Suppressor macrophage treated with lipopolysaccharide for 4 hours (primary cell): ENCODE measurements at regions not wholly inside any gene's neighbourhood (a gene's known extent, or its start where the extent isn't known, plus 50 kb on each side); places are given as distances from the start of the nearest gene placed in this dataset.

Experiments used
- DNase-seq: peaks from one replicate; pipeline ENCODE4 v3.0.0-alpha.2; 2020

DNA sequence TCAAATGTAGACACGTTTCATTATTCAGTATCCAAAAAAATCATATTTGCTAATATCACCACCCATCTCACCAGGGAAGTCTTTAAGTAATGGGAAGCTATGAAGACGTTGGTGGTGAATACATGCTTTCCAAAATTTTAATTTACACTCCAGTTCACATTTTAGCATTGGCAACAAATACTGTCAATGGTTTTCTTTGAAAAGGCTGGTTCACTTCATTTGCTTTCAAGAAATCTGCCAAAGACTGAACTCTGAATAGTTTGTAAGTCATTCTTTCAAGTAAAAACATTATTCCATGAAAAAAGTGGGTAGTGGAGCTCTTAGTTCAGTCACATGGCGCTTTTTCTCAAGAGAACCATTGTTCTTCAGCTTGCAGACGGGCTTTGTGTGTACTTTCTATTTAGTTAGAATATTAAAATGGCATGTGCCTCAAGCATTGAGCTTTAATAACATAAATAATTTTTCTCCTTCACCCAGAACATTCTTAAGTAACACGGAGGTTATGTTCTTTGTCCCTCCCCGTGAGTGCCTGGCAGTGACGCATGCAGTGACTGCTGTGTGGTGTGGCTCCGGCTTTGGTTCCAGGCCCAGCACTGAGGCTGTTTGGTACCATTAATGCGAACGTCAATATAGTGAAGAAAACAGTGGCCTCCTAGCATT is 300.0 kb upstream of the HDAC4 start:
- no peak for DNase-seq

DNA sequence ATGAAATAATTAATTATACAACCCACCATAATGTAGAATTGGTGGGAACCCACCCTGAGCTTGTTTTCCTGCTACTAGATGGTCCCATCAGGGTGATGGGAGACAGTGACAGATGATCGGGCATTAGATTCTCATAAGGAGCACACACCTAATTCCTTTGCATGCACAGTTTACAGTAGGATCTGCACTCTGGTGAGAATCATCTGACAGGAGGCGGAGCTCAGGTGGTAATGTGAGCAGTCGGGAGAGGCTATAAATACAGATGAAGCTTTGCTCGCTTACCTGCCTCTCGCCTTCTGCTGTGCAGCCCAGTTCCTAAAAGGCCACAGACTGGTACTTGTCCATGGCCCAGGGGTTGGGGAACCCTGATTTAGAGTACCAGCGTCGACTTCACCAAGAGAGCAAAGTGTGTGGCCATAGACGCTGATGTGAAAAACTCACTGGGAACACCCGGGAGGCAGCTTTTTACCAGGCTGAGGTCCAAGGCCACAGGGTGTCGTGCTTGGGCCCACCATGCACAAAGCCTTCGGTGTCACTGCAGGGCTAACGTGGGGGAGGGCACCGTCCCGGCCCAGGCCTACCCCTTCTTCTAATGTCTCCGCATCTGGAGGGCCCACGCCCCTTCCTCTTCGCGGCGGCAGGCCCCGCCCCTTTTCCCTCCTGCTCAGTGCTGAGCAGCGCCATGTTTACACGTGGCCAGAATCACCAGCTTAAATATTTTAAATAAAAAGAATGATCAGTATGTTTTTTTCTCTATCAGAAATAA is 296.8 kb upstream of the HDAC4 start:
- no peak for DNase-seq

DNA sequence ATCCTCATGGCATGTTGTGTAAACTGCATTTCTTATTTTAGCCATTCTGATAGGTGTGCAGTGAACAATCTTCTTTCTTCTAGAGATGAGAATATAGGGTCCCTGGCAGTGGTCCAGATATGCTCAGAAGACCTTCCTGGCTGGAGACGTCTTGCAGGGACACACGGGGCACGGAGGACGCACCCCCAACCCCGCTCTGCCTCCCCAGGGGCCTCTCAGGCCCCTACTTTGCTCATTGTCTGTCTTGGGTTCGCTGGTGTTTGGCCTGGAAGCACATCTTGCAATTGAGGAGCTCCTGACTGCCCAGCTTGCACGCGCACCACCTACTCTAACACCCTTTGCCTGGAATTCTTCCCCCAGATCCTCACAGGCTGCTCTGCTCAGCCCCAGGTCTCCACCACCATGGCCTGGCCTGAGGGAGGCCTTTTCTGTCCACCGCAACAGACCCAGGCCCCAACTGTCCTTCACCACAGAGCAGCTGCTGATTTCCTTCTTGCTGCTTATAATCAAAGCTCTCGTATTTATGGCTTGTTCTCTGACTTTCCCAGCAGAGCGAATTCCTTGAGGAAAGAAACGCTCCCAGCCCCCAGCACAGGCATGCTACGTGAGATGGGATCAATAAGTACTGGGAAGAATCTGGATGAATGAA is 295.9 kb upstream of the HDAC4 start:
- DNase-seq: no peak

DNA sequence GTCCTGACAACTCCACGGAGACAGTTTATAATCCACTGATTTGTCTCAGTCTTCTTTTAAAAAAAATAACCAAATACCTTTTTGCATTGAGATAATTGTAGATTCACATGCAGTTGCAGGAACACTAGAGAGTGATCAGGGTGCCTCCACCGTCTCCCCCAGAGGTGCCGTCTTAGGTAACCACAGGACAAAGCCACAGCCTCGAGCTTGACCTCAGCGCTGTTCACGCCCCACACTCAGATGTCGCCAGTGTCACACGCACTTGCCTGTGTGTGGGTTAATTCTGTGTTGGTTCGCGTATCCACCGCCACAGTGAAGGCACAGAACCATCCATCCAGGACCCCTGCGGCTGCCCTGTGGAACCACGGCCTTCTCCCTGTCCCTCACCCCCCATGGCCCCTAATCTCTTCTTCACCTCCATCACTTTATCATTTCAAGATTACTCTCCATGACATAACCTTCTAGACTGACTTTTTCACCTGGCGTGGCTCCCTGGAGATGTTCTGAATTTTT is 295.0 kb upstream of the HDAC4 start:
- no peak for DNase-seq

DNA sequence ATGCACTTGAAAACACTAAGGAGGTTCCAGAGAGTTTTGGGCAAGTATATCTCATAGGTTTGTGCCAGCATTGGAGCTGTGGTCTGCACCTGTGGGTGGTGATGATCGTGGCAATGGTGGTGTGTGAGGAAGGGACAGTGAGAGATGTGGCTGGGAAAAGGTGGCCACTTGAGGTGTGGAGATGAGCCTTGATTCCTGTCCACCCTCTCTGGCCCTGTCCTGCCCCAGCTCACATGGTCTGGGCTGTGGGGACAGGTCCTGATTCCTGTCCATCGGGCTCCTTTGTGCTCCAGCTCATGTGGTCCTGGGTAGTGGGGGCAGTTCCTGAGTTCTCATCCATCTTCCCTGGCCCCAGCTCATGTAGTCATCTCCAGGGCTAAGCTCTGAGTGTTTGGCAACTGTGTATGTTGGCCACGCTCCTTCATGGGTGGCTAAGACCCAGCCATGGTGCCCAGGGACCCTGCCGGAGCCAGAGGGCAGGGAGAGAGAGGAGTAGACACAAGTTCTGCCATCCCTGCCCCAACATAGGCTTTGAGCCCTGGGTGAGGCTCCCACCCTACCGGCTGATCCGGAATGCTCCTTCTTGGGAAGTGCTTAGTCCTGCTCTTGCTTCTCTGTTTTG is 294.4 kb upstream of the HDAC4 start:
- no peak for DNase-seq

DNA sequence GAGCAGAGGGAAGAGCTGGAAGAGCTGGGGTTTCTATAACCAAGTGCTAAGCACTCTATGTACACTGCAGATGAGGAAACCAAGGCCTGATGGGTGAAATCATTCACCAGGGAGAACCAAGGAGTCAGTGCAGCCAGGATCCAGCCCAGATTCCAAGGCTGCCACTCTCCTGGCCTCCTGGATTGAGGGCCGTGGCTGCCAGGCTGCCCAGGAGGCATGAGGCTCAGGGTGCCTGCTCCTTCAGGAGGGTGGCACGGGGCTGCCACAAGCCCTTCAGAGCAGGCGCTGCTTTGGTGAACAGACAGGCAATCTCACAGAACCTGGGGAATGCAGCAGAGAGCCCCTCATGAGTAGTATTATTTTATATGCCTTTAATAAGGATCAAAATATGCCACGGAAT is 293.7 kb upstream of the HDAC4 start:
- DNase-seq: no peak

DNA sequence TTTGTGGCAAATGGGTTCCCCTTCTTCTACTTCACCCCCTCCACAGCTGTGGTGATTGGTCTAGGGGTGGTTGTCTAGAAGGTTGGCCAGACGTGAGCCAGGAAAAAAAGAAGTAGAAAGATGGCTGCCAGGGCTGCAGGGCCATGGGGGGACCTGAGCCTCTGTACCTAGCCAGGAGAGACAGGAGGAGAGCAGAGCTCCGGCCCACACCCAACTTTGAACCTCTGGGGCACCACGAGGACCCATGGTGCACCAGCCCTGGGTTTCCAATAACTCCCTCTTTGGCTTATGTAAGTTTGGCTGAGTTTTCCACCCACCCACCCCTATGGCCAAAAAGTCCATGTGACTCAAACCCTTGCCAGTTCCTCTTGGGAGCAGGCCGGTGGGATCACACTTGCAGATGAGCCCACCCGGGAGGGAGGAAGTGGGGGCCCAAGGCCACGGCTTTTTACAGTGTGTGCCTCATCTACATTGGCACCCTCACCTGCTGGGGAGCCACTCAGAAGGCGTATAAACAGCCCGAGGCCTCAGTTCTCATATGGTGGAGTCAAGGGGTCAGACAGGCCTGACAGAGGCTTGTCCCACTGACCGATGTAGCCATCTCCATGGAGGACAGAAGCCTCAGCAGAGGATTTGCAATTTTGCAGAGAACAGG is 293.1 kb upstream of the HDAC4 start:
- DNase-seq: no peak

DNA sequence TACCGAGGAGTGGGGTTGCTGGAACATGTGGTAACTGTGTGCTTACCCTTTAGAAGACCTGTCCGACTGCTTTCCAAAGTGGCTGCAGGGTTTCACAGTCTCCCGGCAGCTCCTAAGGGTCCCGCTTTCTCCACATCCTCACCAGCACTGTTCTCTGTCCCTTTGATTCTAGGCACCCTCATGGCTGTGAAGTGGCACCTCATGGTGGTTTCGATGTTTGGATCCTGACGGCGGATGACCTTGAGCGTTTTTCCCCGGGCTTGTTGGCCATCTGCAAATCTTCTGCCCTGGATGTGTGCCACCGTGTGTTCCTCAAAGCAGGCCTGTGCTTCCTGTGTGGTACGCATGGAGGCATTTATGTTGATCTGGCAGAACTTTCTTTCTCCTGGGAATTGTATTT is 292.5 kb upstream of the HDAC4 start:
- DNase-seq: no peak

DNA sequence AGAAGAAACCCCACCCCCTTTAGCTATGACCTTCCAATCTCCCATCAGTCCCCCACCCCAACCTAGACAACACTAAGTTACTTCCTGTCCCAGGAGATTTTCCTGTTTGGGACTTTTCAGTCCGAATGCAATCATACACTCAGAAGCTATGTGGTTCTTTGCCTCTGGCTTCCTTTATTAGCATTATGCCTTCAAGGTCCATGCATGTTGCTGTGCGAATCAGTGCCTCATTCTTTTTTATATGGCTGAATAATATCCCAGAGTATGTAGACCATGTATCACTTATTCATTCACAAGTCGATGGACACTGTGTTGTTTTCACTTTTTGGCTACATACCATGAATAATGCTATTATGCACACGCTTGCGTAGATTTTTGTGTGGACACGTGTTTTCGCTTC is 292.1 kb upstream of the HDAC4 start:
- DNase-seq: no peak

DNA sequence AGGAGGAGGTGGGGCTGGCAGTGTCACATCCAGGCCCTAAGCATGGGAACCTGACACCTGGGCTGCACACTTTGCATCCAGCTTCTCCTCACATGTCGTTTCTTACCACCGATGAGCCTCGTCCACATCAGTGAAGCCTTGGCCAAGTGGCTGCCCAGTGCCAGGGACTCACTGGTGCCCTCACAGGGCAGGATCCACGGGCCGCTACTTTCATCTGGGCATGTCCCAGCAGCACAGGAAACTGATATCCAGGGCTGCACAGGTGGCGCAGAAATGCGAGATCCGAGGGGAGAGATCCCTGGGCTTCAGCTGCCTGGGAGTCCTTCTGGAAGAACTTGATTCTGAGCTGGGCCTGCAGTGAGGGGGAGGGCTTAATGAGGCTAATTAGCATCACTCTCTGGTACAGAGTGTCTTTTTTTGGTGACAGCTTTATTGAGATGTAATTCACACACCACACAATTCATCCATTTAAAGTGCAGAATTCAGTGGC is 291.6 kb upstream of the HDAC4 start:
- no peak for DNase-seq

DNA sequence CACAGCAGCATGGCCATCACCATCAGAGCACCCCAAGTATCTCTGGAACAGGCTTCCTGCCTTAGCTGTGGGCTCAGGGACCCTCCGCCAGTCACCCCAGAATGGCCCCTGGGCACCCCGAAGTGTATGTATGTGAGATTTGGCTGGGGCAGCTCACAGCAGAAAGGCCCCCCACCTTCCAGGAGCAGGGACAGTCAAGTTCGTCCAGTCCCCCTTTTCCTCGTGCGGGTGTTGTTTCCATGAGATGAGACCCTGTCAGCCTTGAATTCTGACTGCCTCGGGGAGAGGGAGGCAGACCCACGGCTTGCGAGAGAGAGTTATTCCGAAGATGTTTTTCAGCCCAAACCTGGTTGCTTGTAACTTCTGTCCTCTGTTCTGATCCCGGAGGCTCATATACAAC is 290.9 kb upstream of the HDAC4 start:
- no peak for DNase-seq

DNA sequence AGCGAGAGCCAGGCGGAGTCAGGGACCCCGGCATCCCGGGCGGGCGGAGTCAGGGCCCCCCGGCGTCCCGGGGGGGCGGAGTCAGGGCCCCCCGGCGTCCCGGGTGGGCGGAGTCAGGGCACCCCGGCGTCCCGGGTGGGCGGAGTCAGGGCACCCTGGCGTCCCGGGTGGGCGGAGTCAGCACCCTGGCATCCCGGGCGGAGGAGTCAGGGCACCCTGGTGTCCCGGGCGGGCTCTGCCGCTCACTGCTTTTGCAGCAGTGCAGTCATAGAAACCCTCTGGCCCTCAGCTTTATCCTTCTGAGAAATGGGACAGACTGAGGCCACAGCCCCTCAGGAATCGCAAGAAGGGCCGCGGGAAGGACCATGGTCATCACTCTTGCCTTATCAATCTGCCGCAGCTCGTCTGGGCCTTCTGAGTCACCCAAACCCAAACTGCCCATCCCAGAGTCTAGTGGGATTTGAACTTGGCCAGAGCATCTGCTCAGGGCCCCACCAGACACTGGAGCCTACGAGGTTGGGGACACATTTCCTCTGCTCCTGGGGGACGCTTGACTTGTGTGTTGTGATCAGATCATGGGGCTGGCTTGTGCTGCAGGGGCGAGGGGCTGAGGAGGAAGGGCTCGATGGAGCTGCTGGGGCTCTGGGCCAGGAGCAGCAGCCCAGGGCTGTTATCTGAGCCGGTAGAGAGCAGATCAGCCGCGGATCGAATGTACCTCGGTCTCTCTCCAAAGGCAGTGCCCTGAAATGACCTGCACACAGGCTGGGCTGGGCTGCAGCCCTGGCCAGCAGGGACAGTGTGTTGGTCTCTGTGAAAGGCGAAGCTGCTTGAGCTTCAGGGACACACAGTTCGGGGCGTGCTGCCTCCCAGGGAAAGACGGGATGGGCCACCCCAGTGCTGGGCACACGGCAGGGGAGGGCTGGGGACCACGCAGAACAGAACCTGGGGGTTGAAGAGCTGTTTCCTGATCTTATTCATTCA is 290.1 kb upstream of the HDAC4 start:
- no peak for DNase-seq

DNA sequence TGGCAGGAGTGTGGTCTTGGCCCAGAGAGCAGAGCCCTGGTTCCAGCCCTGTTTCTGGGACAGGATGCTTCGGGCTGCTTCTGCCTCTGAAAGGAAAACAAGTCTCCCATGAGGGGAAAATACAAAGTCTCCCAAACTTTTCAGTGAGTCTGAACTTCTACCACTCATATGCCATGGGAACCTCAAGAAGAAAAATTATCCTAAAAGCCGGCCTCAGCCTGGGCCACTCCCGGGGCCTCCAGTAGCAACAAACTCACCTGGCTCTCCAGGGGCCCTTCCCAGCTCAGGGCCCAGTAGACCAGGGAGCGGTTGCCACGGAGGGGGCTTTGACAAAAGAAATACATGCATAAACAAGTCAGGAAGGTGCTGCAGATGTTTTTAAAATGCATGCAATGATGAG is 289.2 kb upstream of the HDAC4 start:
- no peak for DNase-seq

DNA sequence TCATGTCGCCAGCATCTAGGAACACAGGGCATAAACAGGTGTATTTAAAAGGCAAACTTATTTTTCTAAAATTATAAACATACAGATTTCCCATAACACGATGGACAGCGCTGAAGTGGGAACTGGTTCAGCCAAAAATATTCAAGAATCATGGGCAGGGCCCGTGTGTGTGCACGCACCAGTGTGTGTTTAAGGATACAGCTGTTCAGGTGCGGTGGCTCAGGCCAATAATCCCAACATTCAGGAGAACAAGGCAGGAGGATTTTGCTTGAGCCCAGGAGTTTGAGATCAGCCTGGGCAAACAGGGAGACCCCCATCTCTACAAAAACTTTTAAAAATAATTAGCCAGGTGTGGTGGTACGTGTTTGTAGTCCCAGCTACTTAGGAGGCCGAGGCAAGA is 288.6 kb upstream of the HDAC4 start:
- no peak for DNase-seq

DNA sequence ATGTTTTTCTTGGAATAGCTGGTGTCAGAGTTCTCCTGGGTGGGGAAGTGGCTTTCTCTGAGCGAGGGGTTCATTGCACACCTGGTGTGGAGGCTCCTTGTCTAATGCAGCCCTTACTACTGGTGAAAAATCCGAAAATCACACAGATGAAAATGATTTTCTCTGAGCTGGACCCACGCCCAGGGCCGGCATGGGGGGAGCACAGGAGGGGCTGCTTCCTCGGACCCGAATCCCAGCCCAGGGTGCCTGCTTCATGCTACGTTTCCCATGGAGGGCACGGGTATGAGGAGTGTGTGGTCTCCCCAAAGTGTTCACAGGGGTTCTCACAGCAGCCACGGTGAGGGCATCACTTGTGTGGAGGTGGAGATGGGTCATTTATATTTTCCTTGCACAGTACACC is 288.0 kb upstream of the HDAC4 start:
- DNase-seq: no peak

DNA sequence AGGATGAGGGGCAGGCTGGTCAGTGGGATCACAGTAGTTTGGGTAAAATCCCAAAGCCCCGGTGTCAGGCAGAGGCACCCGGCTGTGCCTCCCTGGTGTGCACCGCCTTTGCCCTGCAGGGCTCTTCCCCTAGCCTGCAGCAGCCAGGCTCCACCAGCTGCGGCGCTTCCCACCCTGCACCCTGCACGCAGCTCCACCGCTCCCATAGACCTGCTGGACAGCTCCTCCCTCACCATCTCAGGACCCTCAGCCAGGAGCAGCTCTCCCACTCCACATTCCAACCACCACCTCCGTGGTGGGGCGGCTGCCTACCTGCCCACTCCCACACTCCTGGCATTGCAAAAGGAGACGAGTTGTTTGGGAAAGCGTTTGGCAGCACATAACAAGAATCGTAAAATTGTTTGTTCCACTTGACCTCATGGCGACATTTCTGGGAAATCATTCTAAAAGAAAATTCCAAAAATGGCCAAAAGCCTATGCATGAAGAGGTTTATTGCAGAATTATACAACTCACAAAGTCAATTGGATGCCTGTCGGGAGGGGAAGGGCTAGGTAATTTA is 287.4 kb upstream of the HDAC4 start:
- no peak for DNase-seq

DNA sequence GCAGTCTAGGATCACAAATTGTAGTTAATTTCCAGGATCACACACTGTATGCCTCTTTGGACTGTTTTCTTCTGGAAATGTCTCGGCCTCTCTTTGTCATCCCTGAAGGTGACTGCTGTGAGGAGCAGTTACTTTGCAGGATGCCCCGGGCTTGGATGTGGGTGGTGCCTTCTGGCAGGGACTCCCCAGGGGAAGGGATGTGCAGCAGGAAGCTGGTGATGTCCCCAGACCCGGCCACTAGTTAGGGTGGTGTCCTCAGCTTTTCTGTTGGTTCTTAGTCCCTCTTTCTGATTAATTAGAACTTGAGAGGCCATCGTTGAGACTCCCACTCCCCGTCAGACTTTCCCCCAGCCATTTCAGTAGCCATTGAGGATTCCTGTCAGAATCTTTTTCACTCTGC is 286.6 kb upstream of the HDAC4 start:
- no peak for DNase-seq

DNA sequence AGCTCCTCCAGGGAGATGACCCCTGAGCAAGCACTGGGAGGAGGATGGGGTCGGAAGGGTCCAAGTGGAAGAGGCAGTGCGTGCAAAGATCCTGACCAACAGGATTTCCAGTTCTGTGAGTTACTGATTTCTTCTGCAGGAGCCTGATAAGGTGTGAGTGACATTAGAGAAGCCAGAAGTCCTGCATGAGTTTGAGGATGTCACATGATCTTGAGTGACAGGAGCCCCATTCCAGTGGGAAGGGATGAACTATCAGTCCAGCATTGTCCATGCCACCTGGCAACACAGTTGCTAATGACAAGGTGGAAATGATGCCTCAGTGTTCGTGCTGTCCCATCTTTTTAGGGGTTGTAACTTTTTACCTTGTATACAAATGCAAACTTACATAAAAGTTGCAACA is 285.1 kb upstream of the HDAC4 start:
- no peak for DNase-seq

DNA sequence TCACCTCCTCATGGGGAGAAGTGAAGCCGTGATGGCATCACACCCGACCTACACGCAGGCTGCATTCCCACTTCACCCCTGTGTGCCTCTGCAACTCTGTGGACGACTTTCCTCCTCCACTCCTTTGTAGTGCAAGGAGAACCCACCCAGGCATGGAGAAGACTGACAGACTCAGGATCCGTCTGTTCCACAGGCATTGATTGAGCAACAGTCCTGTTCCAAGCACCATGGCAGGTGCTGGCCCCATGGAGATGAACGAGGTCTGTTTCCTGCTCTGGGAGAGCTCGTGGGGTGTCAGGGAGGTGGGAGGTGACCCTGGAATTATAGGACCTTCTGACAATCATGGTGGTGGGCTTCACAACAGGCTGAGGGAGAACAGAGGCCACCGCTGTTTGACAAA is 284.7 kb upstream of the HDAC4 start:
- no peak for DNase-seq

DNA sequence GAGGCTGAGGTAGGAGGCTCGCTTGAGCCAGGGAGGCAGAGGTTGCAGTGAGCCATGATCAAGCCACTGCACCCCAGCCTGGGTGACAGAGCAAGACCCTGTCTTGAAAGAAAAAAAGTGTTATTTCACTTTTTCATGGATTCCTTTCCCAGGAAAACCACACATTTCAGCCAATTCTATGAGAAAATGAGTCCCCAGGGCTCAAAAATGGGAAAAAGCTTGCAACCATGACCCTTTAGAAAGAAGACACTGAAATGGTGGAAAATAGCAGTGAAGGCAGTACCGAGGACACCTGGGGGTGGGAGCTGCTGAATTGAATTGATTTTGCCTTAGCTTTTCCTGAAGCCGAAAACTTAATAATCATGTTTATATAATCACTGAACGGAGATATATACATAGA is 284.2 kb upstream of the HDAC4 start:
- DNase-seq: no peak

DNA sequence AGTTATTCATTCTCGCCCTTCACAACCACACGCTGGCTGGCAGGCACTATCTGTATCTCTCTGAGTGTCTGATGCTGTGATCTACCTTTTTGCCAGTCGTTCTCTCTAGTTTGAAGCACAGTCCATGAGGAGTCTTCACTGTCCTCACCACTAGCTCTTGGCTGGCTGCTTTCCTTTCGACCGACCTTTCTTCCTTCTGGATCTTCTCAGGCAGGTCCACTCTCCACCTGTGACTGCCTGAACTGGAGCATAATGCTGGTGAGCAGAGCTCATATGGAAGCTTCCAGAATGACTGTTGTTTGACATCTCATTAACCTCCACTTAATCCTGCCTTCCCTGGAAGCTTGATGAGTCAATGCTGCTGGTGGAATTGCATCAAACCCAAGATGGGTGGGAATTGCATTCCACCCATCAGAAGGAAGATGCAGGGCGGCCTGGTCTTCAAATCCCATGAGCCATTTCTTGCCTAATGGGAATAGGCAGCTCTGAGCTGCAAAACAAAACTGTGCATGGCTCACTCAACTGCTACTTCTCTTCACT is 283.5 kb upstream of the HDAC4 start:
- no peak for DNase-seq
